HCT116 (cell line): ENCODE measurements at regions not wholly inside any gene's neighbourhood (a gene's known extent, or its start where the extent isn't known, plus 50 kb on each side); places are given as distances from the start of the nearest gene placed in this dataset.

Experiments used
- ATAC-seq: fragments of 200-7000 bp; cut with Tn5 transposase; 2 replicates; pipeline ENCODE4 v1.9.1; 2020; ENCODE audit warnings: mild to moderate bottlenecking, moderate library complexity
- BruUV-seq: library from RNA; stranded (reverse); fragments of 400-500 nt; replicated peaks from 2 replicates; lab custom pipeline; 2021; lab: Mats Ljungman, UMichigan
- CTCF ChIA-PET: fragments of 300-600 bp; sonication (Branson Sonifier 250); formaldehyde crosslinking; loops from one replicate; lab custom pipeline; 2021; ENCODE audit warnings: antibody characterized with exemption; lab: Charles Lee
- POLR2A ChIA-PET: fragments of 300-600, 350-600 bp; sonication (Branson Sonifier 250); formaldehyde crosslinking; loops from one replicate; lab custom pipeline; 2021; ENCODE audit warnings: antibody characterized with exemption; lab: Charles Lee
- RAD21 ChIA-PET, 2 experiments: fragments of 300-600 bp; sonication (Branson Sonifier 250); formaldehyde crosslinking; loops; one replicate each; lab custom pipeline; 2023; ENCODE audit warnings: low total read pairs in 2 of 2; ENCODE audit not compliant: uncharacterized antibody in 2 of 2, unreplicated experiment in 2 of 2, low non-redundant PET in 1 of 2; lab: Charles Lee
- DNase-seq: peaks from one replicate; pipeline ENCODE4 v3.0.0-alpha.2; 2010; ENCODE audit warnings: low read depth, low spot score
- H2AFZ ChIP-seq: fragments of 200-600 bp; shearing (Covaris generic), sonication (generic); 2 replicates; pipeline ENCODE4 v1.6.1; 2017; ENCODE audit warnings: low read depth, mixed run types, mixed read lengths, antibody characterized with exemption, low read length; ENCODE audit not compliant: poor library complexity, severe bottlenecking
- H3K27ac ChIP-seq: 2 replicates; pipeline ENCODE4 v1.5.1; 2012; ENCODE audit warnings: low read depth, low read length
- H3K27me3 ChIP-seq: fragments of 200-600 bp; sonication (generic); 2 replicates; pipeline ENCODE4 v1.6.1; 2016; ENCODE audit warnings: mixed run types, low read length, mixed read lengths; ENCODE audit not compliant: insufficient read depth
- H3K36me3 ChIP-seq, 2 experiments: fragments of 200-500 bp in 1 of 2; fragments of 200-600 bp in 1 of 2; sonication (Bioruptor generic) in 1 of 2; sonication (generic) in 1 of 2; 2 replicates each; pipeline versions ENCODE4 v1.5.1 to v1.6.1; 2014 to 2016; ENCODE audit warnings: low read length in 2 of 2, inconsistent platforms in 1 of 2, mixed read lengths in 1 of 2, mixed run types in 1 of 2; ENCODE audit not compliant: insufficient read depth in 2 of 2, control insufficient read depth in 1 of 2
- H3K4me1 ChIP-seq, 2 experiments: fragments of 200-600 bp in 1 of 2; sonication (generic) in 1 of 2; 2 replicates each; pipeline versions ENCODE4 v1.5.1 to v1.6.1; 2012 to 2017; ENCODE audit warnings: low read length in 2 of 2, inconsistent platforms in 1 of 2, mild to moderate bottlenecking in 1 of 2, mixed read lengths in 1 of 2, mixed run types in 1 of 2, moderate library complexity in 1 of 2; ENCODE audit not compliant: insufficient read depth in 2 of 2, control insufficient read depth in 1 of 2
- H3K4me2 ChIP-seq: fragments of 200-600 bp; sonication (generic); 2 replicates; pipeline ENCODE4 v1.6.1; 2017; ENCODE audit warnings: mixed run types, low read length, mixed read lengths
- H3K4me3 ChIP-seq, 2 experiments: fragments of 200-600 bp in 1 of 2; sonication (generic) in 1 of 2; replicated peaks in 1 of 2; 2 replicates each; pipeline ENCODE4 v1.5.1; 2011 to 2016; ENCODE audit warnings: low read length in 2 of 2, control low read depth in 1 of 2, low read depth in 1 of 2, mild to moderate bottlenecking in 1 of 2, mixed read lengths in 1 of 2, mixed run types in 1 of 2
- H3K79me2 ChIP-seq: fragments of 200-600 bp; sonication (generic); 2 replicates; pipeline ENCODE4 v1.6.1; 2017; ENCODE audit warnings: mild to moderate bottlenecking, mixed run types, low read length, moderate library complexity, mixed read lengths; ENCODE audit not compliant: insufficient read depth
- H3K9ac ChIP-seq: fragments of 200-600 bp; sonication (generic); 2 replicates; pipeline ENCODE4 v1.6.1; 2016; ENCODE audit warnings: low read length, mixed read lengths
- H3K9me2 ChIP-seq: fragments of 200-600 bp; sonication (generic), shearing (Covaris generic); 2 replicates; pipeline ENCODE4 v1.6.1; 2017; ENCODE audit warnings: mixed run types, mild to moderate bottlenecking, moderate library complexity; ENCODE audit not compliant: insufficient read depth
- H3K9me3 ChIP-seq, 2 experiments: fragments of 200-500 bp in 1 of 2; fragments of 200-600 bp in 1 of 2; sonication (Bioruptor generic) in 1 of 2; sonication (generic) in 1 of 2; 2 replicates each; pipeline ENCODE4 v1.6.1; 2014 to 2017; ENCODE audit warnings: low read length in 2 of 2, mixed read lengths in 2 of 2, inconsistent platforms in 1 of 2, low read depth in 1 of 2, mild to moderate bottlenecking in 1 of 2, mixed run types in 1 of 2, moderate library complexity in 1 of 2; ENCODE audit not compliant: control insufficient read depth in 1 of 2, insufficient read depth in 1 of 2
- H4K20me1 ChIP-seq: fragments of 200-600 bp; sonication (generic), shearing (Covaris generic); 2 replicates; pipeline ENCODE4 v1.6.1; 2017; ENCODE audit warnings: mixed run types, mild to moderate bottlenecking, moderate library complexity; ENCODE audit not compliant: insufficient read depth
- ATF3 ChIP-seq: IDR thresholded peaks from 2 replicates; pipeline ENCODE4 v1.6.1; 2012
- CBX3 ChIP-seq: IDR thresholded peaks from 2 replicates; pipeline ENCODE4 v1.6.1; 2012; ENCODE audit warnings: low read depth
- CTCF ChIP-seq, 3 experiments: fragments of 200-600 bp in 1 of 3; sonication (generic) in 1 of 3; IDR thresholded peaks in 2 of 3; conservative IDR thresholded peaks in 1 of 3; 2 replicates each; pipeline ENCODE4 v1.5.1; 2012 to 2017; ENCODE audit warnings: low read depth in 2 of 3, low read length in 2 of 3, antibody characterized with exemption in 1 of 3, borderline replicate concordance in 1 of 3, control low read depth in 1 of 3, mild to moderate bottlenecking in 1 of 3, mixed read lengths in 1 of 3, mixed run types in 1 of 3, moderate library complexity in 1 of 3; ENCODE audit not compliant: insufficient read depth in 1 of 3
- EGR1 ChIP-seq: IDR thresholded peaks from 2 replicates; pipeline ENCODE4 v1.6.1; 2012; ENCODE audit warnings: low read depth
- ELF1 ChIP-seq: IDR thresholded peaks from 2 replicates; pipeline ENCODE4 v1.6.1; 2012; ENCODE audit warnings: low read depth, borderline replicate concordance
- EZH2phosphoT487 ChIP-seq: fragments of 200-600 bp; IDR thresholded peaks from 2 replicates; pipeline ENCODE4 v1.6.1; 2018; ENCODE audit warnings: antibody characterized with exemption, borderline replicate concordance
- FOSL1 ChIP-seq: IDR thresholded peaks from 2 replicates; pipeline ENCODE4 v1.6.1; 2012; ENCODE audit warnings: low read depth
- JUND ChIP-seq: IDR thresholded peaks from 2 replicates; pipeline ENCODE4 v1.6.1; 2012
- RAD21 ChIP-seq: IDR thresholded peaks from 2 replicates; pipeline ENCODE4 v1.6.1; 2012; ENCODE audit warnings: low read depth, mild to moderate bottlenecking
- SP1 ChIP-seq: IDR thresholded peaks from 2 replicates; pipeline ENCODE4 v1.6.1; 2012; ENCODE audit warnings: low read depth
- SRF ChIP-seq: IDR thresholded peaks from 2 replicates; pipeline ENCODE4 v1.6.1; 2012; ENCODE audit warnings: low read depth
- intact Hi-C: fragments of 100-400 bp; cut with micrococcal nuclease; formaldehyde crosslinking; loops from 2 replicates; pipeline ENCODE4 v1.10.0; 2022
- TF ChIP-seq, protein P1 (sequence below): IDR thresholded peaks from 2 replicates; pipeline ENCODE4 v1.6.1; 2012
- TF ChIP-seq, protein P2 (sequence below): IDR thresholded peaks from 2 replicates; pipeline ENCODE4 v1.6.1; 2012; ENCODE audit warnings: low read depth

GRCh38 chr18:26686532-26686931 is 138.2 kb upstream of the KCTD1 start:
- Histone ChIP-seq H2AFZ (no peak overlapping the region), H3K27me3 (peaks cover 21% of the 10 kb centered on the region), H3K4me2 (no peak overlapping the region), H3K79me2 (no peaks in the 10 kb centered on the region), H3K9me2 (no peaks in the 10 kb centered on the region), H4K20me1 (no peaks in the 10 kb centered on the region), H3K4me3 (no peak overlapping the region), H3K27ac (no peak overlapping the region), H3K9me3 (no peaks in the 10 kb centered on the region), H3K9ac (no peak overlapping the region), H3K36me3 (no peaks in the 10 kb centered on the region), H3K4me1 (no peaks in the 10 kb centered on the region)
- POLR2A ChIA-PET = no interaction called here
- CTCF ChIA-PET = no interaction called here
- TF ChIP-seq, protein P1, sequence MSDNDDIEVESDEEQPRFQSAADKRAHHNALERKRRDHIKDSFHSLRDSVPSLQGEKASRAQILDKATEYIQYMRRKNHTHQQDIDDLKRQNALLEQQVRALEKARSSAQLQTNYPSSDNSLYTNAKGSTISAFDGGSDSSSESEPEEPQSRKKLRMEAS = no peak
- no peak for TF ChIP-seq EZH2phosphoT487
- TF ChIP-seq ELF1 = no peak
- no peak for TF ChIP-seq EGR1
- no peak for TF ChIP-seq SRF
- no peak for TF ChIP-seq CTCF (IDR thresholded peaks at IDR 0.05 in 2 of 3, conservative IDR thresholded peaks at IDR 0.05 in 1 of 3; ENCODE audit: borderline replicate concordance in 1 of 3, insufficient read depth in 1 of 3, low read depth in 2 of 3, low read length in 2 of 3)
- TF ChIP-seq ATF3 = no peak
- no peak for TF ChIP-seq CBX3
- TF ChIP-seq, protein P2, sequence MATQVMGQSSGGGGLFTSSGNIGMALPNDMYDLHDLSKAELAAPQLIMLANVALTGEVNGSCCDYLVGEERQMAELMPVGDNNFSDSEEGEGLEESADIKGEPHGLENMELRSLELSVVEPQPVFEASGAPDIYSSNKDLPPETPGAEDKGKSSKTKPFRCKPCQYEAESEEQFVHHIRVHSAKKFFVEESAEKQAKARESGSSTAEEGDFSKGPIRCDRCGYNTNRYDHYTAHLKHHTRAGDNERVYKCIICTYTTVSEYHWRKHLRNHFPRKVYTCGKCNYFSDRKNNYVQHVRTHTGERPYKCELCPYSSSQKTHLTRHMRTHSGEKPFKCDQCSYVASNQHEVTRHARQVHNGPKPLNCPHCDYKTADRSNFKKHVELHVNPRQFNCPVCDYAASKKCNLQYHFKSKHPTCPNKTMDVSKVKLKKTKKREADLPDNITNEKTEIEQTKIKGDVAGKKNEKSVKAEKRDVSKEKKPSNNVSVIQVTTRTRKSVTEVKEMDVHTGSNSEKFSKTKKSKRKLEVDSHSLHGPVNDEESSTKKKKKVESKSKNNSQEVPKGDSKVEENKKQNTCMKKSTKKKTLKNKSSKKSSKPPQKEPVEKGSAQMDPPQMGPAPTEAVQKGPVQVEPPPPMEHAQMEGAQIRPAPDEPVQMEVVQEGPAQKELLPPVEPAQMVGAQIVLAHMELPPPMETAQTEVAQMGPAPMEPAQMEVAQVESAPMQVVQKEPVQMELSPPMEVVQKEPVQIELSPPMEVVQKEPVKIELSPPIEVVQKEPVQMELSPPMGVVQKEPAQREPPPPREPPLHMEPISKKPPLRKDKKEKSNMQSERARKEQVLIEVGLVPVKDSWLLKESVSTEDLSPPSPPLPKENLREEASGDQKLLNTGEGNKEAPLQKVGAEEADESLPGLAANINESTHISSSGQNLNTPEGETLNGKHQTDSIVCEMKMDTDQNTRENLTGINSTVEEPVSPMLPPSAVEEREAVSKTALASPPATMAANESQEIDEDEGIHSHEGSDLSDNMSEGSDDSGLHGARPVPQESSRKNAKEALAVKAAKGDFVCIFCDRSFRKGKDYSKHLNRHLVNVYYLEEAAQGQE = no peak
- TF ChIP-seq RAD21 = no peak
- no peak for TF ChIP-seq SP1
- no peak for TF ChIP-seq FOSL1
- no peak for TF ChIP-seq JUND
- intact Hi-C loops = no loop called here
- BruUV-seq = no TSS peak
- no peak for DNase-seq
- no peak for ATAC-seq
- RAD21 ChIA-PET = no interaction called here
